ENCODE measurements at regions not wholly inside any gene's neighbourhood (a gene's known extent, or its start where the extent isn't known, plus 50 kb on each side); places are given as distances from the start of the nearest gene placed in this dataset.

GRCh38 chr4:156534205-156534604, 437.4 kb downstream of the PDGFC start:
- TF ChIP-seq POLR2AphosphoS5 (IDR thresholded peaks at IDR 0.05) (no peak), CTCF (IDR thresholded peaks at IDR 0.05) (no peak), POLR2A (IDR thresholded peaks at IDR 0.05) (no peak)
- H3K4me1 ChIP-seq (replicated peaks): no peaks in the 10 kb centered on the region
- DNase-seq (ENCODE audit: low spot score): no peak
- no peaks in the 10 kb centered on the region for H3K27me3 ChIP-seq (replicated peaks; ENCODE audit: insufficient read depth)
- H3K36me3 ChIP-seq: no peaks in the 10 kb centered on the region
- no peak overlapping the region for H3K27ac ChIP-seq
- no peak overlapping the region for H3K4me3 ChIP-seq
- WGBS: 87% methylated on average over 2 of the region's 2 CpGs
- intact Hi-C loops (cut with DNase I): no loop called here
- no peaks in the 10 kb centered on the region for H3K9me3 ChIP-seq

- 11% methylated on average over 3 of the region's 3 CpGs for WGBS
- H3K4me3 ChIP-seq: no peak overlapping the region
- intact Hi-C loops (cut with DNase I): no loop called here
- H3K9me3 ChIP-seq: no peaks in the 10 kb centered on the region
- no peak for DNase-seq (ENCODE audit: low spot score)
- H3K4me1 ChIP-seq (replicated peaks): no peaks in the 10 kb centered on the region
- no peaks in the 10 kb centered on the region for H3K27me3 ChIP-seq (replicated peaks; ENCODE audit: insufficient read depth)
- no peak overlapping the region for H3K27ac ChIP-seq
- TF ChIP-seq CTCF (IDR thresholded peaks at IDR 0.05): no peak
- TF ChIP-seq POLR2A (IDR thresholded peaks at IDR 0.05): no peak
- TF ChIP-seq POLR2AphosphoS5 (IDR thresholded peaks at IDR 0.05): no peak
- no peaks in the 10 kb centered on the region for H3K36me3 ChIP-seq
Observed at GRCh38 chr4:156528216-156528615, 443.4 kb downstream of the PDGFC start.

GRCh38 chr4:156527237-156527993, 444.2 kb downstream of the PDGFC start:
- intact Hi-C loops (cut with DNase I): no loop called here

GRCh38 chr4:156523991-156524390, 447.6 kb downstream of the PDGFC start:
- DNase-seq (ENCODE audit: low spot score): no peak
- no peaks in the 10 kb centered on the region for H3K27me3 ChIP-seq (replicated peaks; ENCODE audit: insufficient read depth)
- 85% methylated on average over 1 of the region's 1 CpG for WGBS
- H3K4me1 ChIP-seq (replicated peaks): no peaks in the 10 kb centered on the region
- intact Hi-C loops (cut with DNase I): no loop called here
- no peaks in the 10 kb centered on the region for H3K9me3 ChIP-seq
- no peak overlapping the region for H3K27ac ChIP-seq
- H3K36me3 ChIP-seq: no peaks in the 10 kb centered on the region
- no peak overlapping the region for H3K4me3 ChIP-seq
- no peak for TF ChIP-seq CTCF (IDR thresholded peaks at IDR 0.05)
- TF ChIP-seq POLR2AphosphoS5 (IDR thresholded peaks at IDR 0.05): no peak
- TF ChIP-seq POLR2A (IDR thresholded peaks at IDR 0.05): no peak

More at GRCh38 chr4:156527237-156527993, 444.2 kb downstream of the PDGFC start:
- 68% methylated on average over 2 of the region's 2 CpGs for WGBS
- no peaks in the 10 kb centered on the region for H3K4me1 ChIP-seq (replicated peaks)
- H3K9me3 ChIP-seq: no peaks in the 10 kb centered on the region
- H3K27ac ChIP-seq: no peak overlapping the region
- no peaks in the 10 kb centered on the region for H3K27me3 ChIP-seq (replicated peaks; ENCODE audit: insufficient read depth)
- H3K36me3 ChIP-seq: no peaks in the 10 kb centered on the region
- TF ChIP-seq POLR2AphosphoS5 (IDR thresholded peaks at IDR 0.05) (no peak), CTCF (IDR thresholded peaks at IDR 0.05) (no peak), POLR2A (IDR thresholded peaks at IDR 0.05) (no peak)
- H3K4me3 ChIP-seq: no peak overlapping the region
- no peak for DNase-seq (ENCODE audit: low spot score)

DNA sequence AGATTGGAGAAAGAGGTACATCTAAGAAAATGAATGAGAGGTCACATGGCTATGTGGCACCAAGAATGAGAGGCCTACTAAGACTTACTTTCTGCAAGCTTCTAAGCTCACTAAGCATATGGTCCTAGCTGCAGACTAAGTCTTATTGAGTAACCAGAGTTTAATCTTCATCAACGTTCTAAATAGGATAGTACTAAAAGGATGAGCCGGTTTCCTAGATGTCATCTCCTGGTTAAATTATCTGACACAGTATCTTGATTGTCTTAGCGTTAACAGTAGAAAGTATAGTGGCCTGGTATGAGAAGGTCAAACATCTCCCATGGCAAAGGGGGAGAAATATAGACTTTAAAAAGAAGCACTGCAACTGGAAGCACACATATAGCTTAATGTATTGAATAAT, 448.1 kb downstream of the PDGFC start:
- H3K9me3 ChIP-seq: no peaks in the 10 kb centered on the region
- no peak overlapping the region for H3K27ac ChIP-seq
- H3K4me1 ChIP-seq (replicated peaks): no peaks in the 10 kb centered on the region
- H3K4me3 ChIP-seq: no peak overlapping the region
- no peaks in the 10 kb centered on the region for H3K36me3 ChIP-seq
- DNase-seq (ENCODE audit: low spot score): no peak
- 90% methylated on average over 3 of the region's 3 CpGs for WGBS
- H3K27me3 ChIP-seq (replicated peaks; ENCODE audit: insufficient read depth): no peaks in the 10 kb centered on the region
- intact Hi-C loops (cut with DNase I): no loop called here
- TF ChIP-seq CTCF (IDR thresholded peaks at IDR 0.05) (no peak), POLR2A (IDR thresholded peaks at IDR 0.05) (no peak), POLR2AphosphoS5 (IDR thresholded peaks at IDR 0.05) (no peak)

Data from prostate gland (tissue), 2 donors.